Activated naive CD8-positive, alpha-beta T cell treated with anti-CD3 and anti-CD28 coated beads, Interleukin-2, amount 50 U/mL, for 24 hours (primary cell): ENCODE measurements at regions not wholly inside any gene's neighbourhood (a gene's known extent, or its start where the extent isn't known, plus 50 kb on each side); places are given as distances from the start of the nearest gene placed in this dataset.

Experiments
- ATAC-seq: fragments of 150-1000 bp; cut with Tn5 transposase; one replicate; pipeline ENCODE4 v1.10.0; 2021
- DNase-seq: peaks from one replicate; pipeline ENCODE4 v3.0.0; 2021
- H3K27ac Mint-ChIP-seq: one replicate; pipeline ENCODE4 v1.8.0; 2021; ENCODE audit warnings: mild to moderate bottlenecking, mixed read lengths
- H3K27me3 Mint-ChIP-seq: one replicate; pipeline ENCODE4 v1.8.0; 2021; ENCODE audit warnings: mixed read lengths
- H3K36me3 Mint-ChIP-seq: one replicate; pipeline ENCODE4 v1.8.0; 2021; ENCODE audit warnings: low read depth, mixed read lengths
- H3K4me1 Mint-ChIP-seq: one replicate; pipeline ENCODE4 v1.8.0; 2021; ENCODE audit warnings: mixed read lengths
- H3K4me3 Mint-ChIP-seq: one replicate; pipeline ENCODE4 v1.8.0; 2021; ENCODE audit warnings: mild to moderate bottlenecking, moderate library complexity, mixed read lengths
- H3K9me3 Mint-ChIP-seq: one replicate; pipeline ENCODE4 v1.8.0; 2021; ENCODE audit warnings: mixed read lengths

- peaks cover 9% of the 10 kb centered on the region for H3K27me3 Mint-ChIP-seq
- H3K4me1 Mint-ChIP-seq = no peaks in the 10 kb centered on the region
- ATAC-seq (no peak), DNase-seq (no peak)
- no peak overlapping the region for H3K27ac Mint-ChIP-seq
- no peak overlapping the region for H3K4me3 Mint-ChIP-seq
- no peaks in the 10 kb centered on the region for H3K9me3 Mint-ChIP-seq
- H3K36me3 Mint-ChIP-seq = no peaks in the 10 kb centered on the region
Observed at GRCh38 chr17:34114174-34114573, 140.9 kb upstream of the CCL2 start.

- no peaks in the 10 kb centered on the region for H3K9me3 Mint-ChIP-seq
- H3K27me3 Mint-ChIP-seq = peaks cover 11% of the 10 kb centered on the region
- no peaks in the 10 kb centered on the region for H3K36me3 Mint-ChIP-seq
- no peak overlapping the region for H3K27ac Mint-ChIP-seq
- no peaks in the 10 kb centered on the region for H3K4me1 Mint-ChIP-seq
- H3K4me3 Mint-ChIP-seq = no peak overlapping the region
- ATAC-seq (no peak), DNase-seq (no peak)
Observed at GRCh38 chr17:34116306-34116705, 138.8 kb upstream of the CCL2 start.

GRCh38 chr17:34117332-34117731 is 137.8 kb upstream of the CCL2 start:
- Mint-ChIP-seq H3K27ac (no peak overlapping the region), H3K4me3 (no peak overlapping the region), H3K27me3 (peaks cover 11% of the 10 kb centered on the region), H3K9me3 (no peaks in the 10 kb centered on the region), H3K4me1 (no peaks in the 10 kb centered on the region), H3K36me3 (no peaks in the 10 kb centered on the region)
- no peak for ATAC-seq
- no peak for DNase-seq

- no peak for DNase-seq
- Mint-ChIP-seq H3K27me3 (peaks cover 9% of the 10 kb centered on the region), H3K27ac (no peak overlapping the region), H3K36me3 (no peaks in the 10 kb centered on the region), H3K9me3 (no peaks in the 10 kb centered on the region), H3K4me3 (no peak overlapping the region), H3K4me1 (no peaks in the 10 kb centered on the region)
- ATAC-seq = no peak
Observed at GRCh38 chr17:34117811-34118210, 137.3 kb upstream of the CCL2 start.

- no peaks in the 10 kb centered on the region for H3K36me3 Mint-ChIP-seq
- H3K4me1 Mint-ChIP-seq = no peaks in the 10 kb centered on the region
- H3K4me3 Mint-ChIP-seq = no peak overlapping the region
- H3K27ac Mint-ChIP-seq = no peak overlapping the region
- DNase-seq (no peak), ATAC-seq (no peak)
- peaks cover 7% of the 10 kb centered on the region for H3K27me3 Mint-ChIP-seq
- H3K9me3 Mint-ChIP-seq = no peaks in the 10 kb centered on the region
Observed at GRCh38 chr17:34118564-34118963, 136.5 kb upstream of the CCL2 start.

GRCh38 chr17:34121311-34121710 is 133.8 kb upstream of the CCL2 start:
- Mint-ChIP-seq H3K27ac (no peak overlapping the region), H3K36me3 (no peaks in the 10 kb centered on the region), H3K4me1 (no peaks in the 10 kb centered on the region), H3K27me3 (peaks cover 12% of the 10 kb centered on the region), H3K9me3 (no peaks in the 10 kb centered on the region), H3K4me3 (no peak overlapping the region)
- ATAC-seq = no peak
- DNase-seq = no peak

GRCh38 chr17:34122515-34122914 is 132.6 kb upstream of the CCL2 start:
- H3K36me3 Mint-ChIP-seq = no peaks in the 10 kb centered on the region
- DNase-seq (no peak), ATAC-seq (no peak)
- H3K4me1 Mint-ChIP-seq = no peaks in the 10 kb centered on the region
- H3K4me3 Mint-ChIP-seq = no peak overlapping the region
- no peaks in the 10 kb centered on the region for H3K9me3 Mint-ChIP-seq
- peaks cover 12% of the 10 kb centered on the region for H3K27me3 Mint-ChIP-seq
- H3K27ac Mint-ChIP-seq = no peak overlapping the region

GRCh38 chr17:34125010-34125409 is 130.1 kb upstream of the CCL2 start:
- H3K9me3 Mint-ChIP-seq = no peaks in the 10 kb centered on the region
- H3K4me3 Mint-ChIP-seq = no peak overlapping the region
- H3K4me1 Mint-ChIP-seq = no peaks in the 10 kb centered on the region
- peaks cover 11% of the 10 kb centered on the region for H3K27me3 Mint-ChIP-seq
- no peaks in the 10 kb centered on the region for H3K36me3 Mint-ChIP-seq
- DNase-seq = no peak
- no peak overlapping the region for H3K27ac Mint-ChIP-seq
- ATAC-seq = no peak

- H3K27me3 Mint-ChIP-seq = peaks cover 8% of the 10 kb centered on the region
- no peaks in the 10 kb centered on the region for H3K4me1 Mint-ChIP-seq
- no peak overlapping the region for H3K27ac Mint-ChIP-seq
- no peaks in the 10 kb centered on the region for H3K9me3 Mint-ChIP-seq
- no peaks in the 10 kb centered on the region for H3K36me3 Mint-ChIP-seq
- no peak overlapping the region for H3K4me3 Mint-ChIP-seq
- no peak for DNase-seq
- no peak for ATAC-seq
Observed at GRCh38 chr17:34125921-34126320, 129.2 kb upstream of the CCL2 start.

- Mint-ChIP-seq H3K27me3 (peaks cover 8% of the 10 kb centered on the region), H3K27ac (no peak overlapping the region), H3K4me1 (no peaks in the 10 kb centered on the region), H3K36me3 (no peaks in the 10 kb centered on the region), H3K4me3 (no peak overlapping the region), H3K9me3 (no peaks in the 10 kb centered on the region)
- no peak for DNase-seq
- no peak for ATAC-seq
Observed at GRCh38 chr17:34126496-34126895, 128.6 kb upstream of the CCL2 start.

GRCh38 chr17:34126965-34127364 is 128.1 kb upstream of the CCL2 start:
- ATAC-seq = no peak
- Mint-ChIP-seq H3K27me3 (peaks cover 8% of the 10 kb centered on the region), H3K4me1 (no peaks in the 10 kb centered on the region), H3K36me3 (no peaks in the 10 kb centered on the region), H3K27ac (no peak overlapping the region), H3K9me3 (no peaks in the 10 kb centered on the region), H3K4me3 (no peak overlapping the region)
- DNase-seq = no peak

- H3K36me3 Mint-ChIP-seq = no peaks in the 10 kb centered on the region
- H3K27me3 Mint-ChIP-seq = peaks cover 3% of the 10 kb centered on the region
- H3K27ac Mint-ChIP-seq = no peak overlapping the region
- DNase-seq (no peak), ATAC-seq (no peak)
- H3K4me3 Mint-ChIP-seq = no peak overlapping the region
- H3K9me3 Mint-ChIP-seq = no peaks in the 10 kb centered on the region
- no peaks in the 10 kb centered on the region for H3K4me1 Mint-ChIP-seq
Observed at GRCh38 chr17:34130544-34130943, 124.5 kb upstream of the CCL2 start.

- H3K36me3 Mint-ChIP-seq = no peaks in the 10 kb centered on the region
- ATAC-seq (no peak), DNase-seq (no peak)
- no peak overlapping the region for H3K4me3 Mint-ChIP-seq
- H3K27ac Mint-ChIP-seq = no peak overlapping the region
- no peaks in the 10 kb centered on the region for H3K4me1 Mint-ChIP-seq
- H3K9me3 Mint-ChIP-seq = no peaks in the 10 kb centered on the region
- peaks cover 3% of the 10 kb centered on the region for H3K27me3 Mint-ChIP-seq
Observed at GRCh38 chr17:34131386-34131785, 123.7 kb upstream of the CCL2 start.

- Mint-ChIP-seq H3K27me3 (peaks cover 7% of the 10 kb centered on the region), H3K27ac (no peak overlapping the region), H3K9me3 (no peaks in the 10 kb centered on the region), H3K4me1 (no peaks in the 10 kb centered on the region), H3K4me3 (no peak overlapping the region), H3K36me3 (no peaks in the 10 kb centered on the region)
- DNase-seq (no peak), ATAC-seq (no peak)
Observed at GRCh38 chr17:34133350-34133749, 121.7 kb upstream of the CCL2 start.

GRCh38 chr17:34135841-34136240 is 119.2 kb upstream of the CCL2 start:
- ATAC-seq (no peak), DNase-seq (no peak)
- peaks cover 9% of the 10 kb centered on the region for H3K27me3 Mint-ChIP-seq
- H3K36me3 Mint-ChIP-seq = no peaks in the 10 kb centered on the region
- no peak overlapping the region for H3K4me3 Mint-ChIP-seq
- H3K27ac Mint-ChIP-seq = no peak overlapping the region
- no peaks in the 10 kb centered on the region for H3K9me3 Mint-ChIP-seq
- no peaks in the 10 kb centered on the region for H3K4me1 Mint-ChIP-seq

- Mint-ChIP-seq H3K9me3 (no peaks in the 10 kb centered on the region), H3K36me3 (no peaks in the 10 kb centered on the region), H3K27ac (no peak overlapping the region), H3K4me3 (no peak overlapping the region), H3K4me1 (no peaks in the 10 kb centered on the region), H3K27me3 (peaks cover 6% of the 10 kb centered on the region)
- ATAC-seq (no peak), DNase-seq (no peak)
Observed at GRCh38 chr17:34140006-34140405, 115.1 kb upstream of the CCL2 start.
